GM04503 (cell line): ENCODE measurements at regions not wholly inside any gene's neighbourhood (a gene's known extent, or its start where the extent isn't known, plus 50 kb on each side); places are given as distances from the start of the nearest gene placed in this dataset.
"Not testable (repeated sequence)": the region's sequence is repeated elsewhere in the genome, so short reads cannot be mapped to it uniquely, and the experiment has no call there.

Experiments
- DNase-seq: peaks from one replicate; pipeline ENCODE4 v3.0.0-alpha.2; 2012; ENCODE audit warnings: low read depth

GRCh38 chr14:23861666-23862065 is 91.9 kb upstream of the DHRS4 start:
- no peak for DNase-seq

DNA sequence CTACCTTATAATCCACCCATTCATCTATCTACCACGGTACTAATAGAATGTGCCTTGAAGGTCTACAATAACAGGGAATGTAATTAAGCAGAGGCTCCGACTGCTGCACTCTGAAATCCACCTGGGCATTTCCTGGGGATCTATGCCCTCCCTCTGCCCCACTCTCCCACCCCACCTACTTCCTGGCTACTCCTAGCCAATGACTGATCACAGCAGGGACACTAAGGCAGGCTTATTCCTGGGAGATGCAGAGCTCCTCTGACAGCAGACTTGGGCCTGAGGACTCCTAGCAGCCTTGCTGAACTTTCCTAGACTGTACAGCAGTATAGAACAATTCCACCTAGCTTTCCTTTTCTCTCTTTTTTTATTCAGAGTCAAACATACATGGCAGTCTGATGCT is 91.1 kb upstream of the DHRS4 start:
- no peak for DNase-seq

GRCh38 chr14:23863836-23864235 is 89.7 kb upstream of the DHRS4 start:
- no peak for DNase-seq

DNA sequence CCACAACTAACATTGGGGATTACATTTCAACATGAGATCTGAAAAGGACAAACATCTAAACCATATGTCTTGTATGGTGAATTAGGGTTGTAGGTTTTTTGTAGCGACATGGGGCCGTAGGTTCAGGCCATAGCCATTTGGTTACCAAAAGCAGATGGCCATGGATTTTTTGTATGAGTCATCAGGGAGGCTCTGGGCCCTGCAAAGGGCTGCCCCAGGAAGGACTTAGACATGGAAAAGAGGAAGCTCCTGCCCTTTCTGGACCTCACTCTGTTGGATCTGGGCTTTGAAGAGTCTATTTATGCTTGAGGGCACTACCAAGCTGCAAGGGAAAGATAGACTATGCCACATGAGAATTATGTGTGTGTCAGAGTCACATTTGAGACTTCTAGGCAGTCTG is 89.3 kb upstream of the DHRS4 start:
- no peak for DNase-seq

DNA sequence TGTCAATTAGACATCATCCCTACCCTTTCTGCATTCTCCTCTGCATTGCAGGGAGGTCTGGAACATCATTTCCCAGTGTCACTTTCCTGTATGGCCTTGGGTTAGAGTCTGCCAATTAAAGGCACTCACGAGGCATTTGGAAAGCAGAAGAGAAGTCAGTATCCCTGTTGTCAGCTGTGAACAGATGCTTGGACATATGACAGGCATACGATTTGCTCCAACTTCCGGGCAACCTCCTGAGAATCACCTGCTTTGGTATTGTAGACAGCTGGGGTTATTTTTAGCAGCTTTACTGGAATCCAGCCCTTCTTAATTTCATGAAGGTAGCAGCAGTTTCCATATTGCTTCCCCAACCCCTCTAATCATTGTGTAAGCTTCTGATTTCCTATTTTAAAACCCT is 88.7 kb upstream of the DHRS4 start:
- no peak for DNase-seq

GRCh38 chr14:23865502-23865901 is 88.1 kb upstream of the DHRS4 start:
- DNase-seq: no peak

GRCh38 chr14:23866269-23866668 is 87.3 kb upstream of the DHRS4 start:
- no peak for DNase-seq

GRCh38 chr14:23869078-23869719 is 84.4 kb upstream of the DHRS4 start:
- DNase-seq: no peak

- DNase-seq: no peak
These were observed 77.3 kb upstream of the DHRS4 start for GRCh38 chr14:23876160-23876750.

GRCh38 chr14:23877111-23877510 is 76.5 kb upstream of the DHRS4 start:
- no peak for DNase-seq

DNA sequence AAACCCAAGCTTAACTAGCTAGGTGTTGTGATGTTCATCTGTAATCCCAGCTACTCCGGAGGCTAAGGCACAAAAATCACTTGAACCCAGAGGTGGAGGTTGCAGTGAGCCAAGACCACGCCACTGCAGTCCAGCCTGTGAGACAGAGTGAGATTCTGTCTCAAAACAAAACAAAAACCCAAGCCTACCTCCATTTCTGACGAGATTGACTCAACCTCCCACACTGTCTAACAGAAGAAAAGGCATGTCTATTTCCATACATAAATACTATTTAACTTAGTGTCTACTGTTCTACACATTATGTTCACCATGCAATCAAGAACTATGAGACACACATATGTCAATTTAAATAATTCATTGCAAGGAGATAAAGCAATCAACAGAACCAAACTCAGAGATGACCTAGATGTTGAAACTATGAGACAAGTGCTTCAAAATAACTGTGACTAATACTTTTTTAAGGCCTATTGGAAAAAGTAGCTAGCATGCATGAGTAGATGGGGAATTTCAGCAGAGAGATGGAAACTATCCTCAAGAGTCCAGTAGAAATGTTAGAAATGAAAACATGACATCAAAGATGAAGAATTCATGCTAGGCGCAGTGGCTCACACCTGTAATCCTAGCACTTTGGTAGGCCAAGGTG is 75.9 kb upstream of the DHRS4 start:
- peak; percentile 12 for DNase-seq

DNA sequence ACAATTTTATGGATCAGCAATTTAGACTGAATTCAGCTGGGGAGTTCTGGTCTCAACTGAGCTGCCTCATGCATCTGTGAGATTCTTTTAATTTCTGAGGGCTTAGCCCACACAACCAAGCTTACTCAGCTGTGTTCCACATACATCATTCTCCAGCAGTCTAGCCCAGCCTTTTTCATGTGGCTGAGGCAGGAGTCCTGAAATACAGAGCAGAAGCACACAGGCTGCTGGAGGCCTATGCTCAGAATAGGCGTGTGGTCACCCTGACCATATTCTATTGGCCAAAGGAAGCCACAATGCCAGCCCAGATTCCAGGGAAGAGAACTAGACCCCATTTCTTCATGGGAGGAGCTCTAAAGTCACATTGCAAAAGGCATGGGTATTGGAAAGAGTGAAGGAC is 72.3 kb upstream of the DHRS4 start:
- DNase-seq: peak; percentile 49

GRCh38 chr14:23883684-23884540 is 69.7 kb upstream of the DHRS4 start:
- DNase-seq: no peak

- no peak for DNase-seq
These were observed 69.0 kb upstream of the DHRS4 start for GRCh38 chr14:23884541-23884904.

- DNase-seq: no peak
These were observed 66.0 kb upstream of the DHRS4 start for GRCh38 chr14:23887536-23887935.

DNA sequence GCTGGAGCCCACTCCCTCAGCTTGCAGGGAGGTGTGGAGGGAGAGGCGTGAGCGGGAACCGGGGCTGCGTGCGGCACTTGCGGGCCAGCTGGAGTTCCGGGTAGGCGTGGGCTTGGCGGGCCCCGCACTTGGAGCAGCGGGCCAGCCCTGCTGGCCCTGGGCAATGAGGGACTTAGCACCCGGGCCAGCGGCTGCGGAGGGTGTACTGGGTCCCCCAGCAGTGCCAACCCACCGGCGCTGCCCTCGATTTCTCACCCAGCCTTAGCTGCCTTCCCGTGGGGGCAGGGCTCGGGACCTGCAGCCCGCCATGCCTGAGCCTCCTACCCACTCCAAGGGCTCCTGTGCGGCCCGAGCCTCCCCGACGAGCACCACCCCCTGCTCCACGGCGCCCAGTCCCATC is 61.9 kb upstream of the DHRS4 start:
- DNase-seq: not testable (repeated sequence)

DNA sequence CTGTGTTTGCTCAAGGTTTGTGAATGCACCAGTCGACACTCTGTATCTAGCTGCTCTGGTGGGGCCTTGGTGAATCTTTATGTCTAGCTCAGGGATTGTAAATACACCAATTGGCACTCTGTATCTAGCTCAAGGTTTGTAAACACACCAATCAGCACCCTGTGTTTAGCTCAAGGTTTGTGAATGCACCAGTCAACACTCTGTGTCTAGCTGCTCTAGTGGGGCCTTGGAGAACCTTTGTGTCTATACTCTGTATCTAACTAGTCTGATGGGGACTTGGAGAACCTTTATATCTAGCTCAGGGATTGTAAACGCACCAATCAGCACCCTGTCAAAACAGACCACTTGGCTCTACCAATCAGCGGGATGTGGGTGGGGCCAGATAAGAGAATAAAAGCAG is 61.3 kb upstream of the DHRS4 start:
- not testable (repeated sequence) for DNase-seq

GRCh38 chr14:23894362-23895052 is 59.1 kb upstream of the DHRS4 start:
- no peak for DNase-seq

DNA sequence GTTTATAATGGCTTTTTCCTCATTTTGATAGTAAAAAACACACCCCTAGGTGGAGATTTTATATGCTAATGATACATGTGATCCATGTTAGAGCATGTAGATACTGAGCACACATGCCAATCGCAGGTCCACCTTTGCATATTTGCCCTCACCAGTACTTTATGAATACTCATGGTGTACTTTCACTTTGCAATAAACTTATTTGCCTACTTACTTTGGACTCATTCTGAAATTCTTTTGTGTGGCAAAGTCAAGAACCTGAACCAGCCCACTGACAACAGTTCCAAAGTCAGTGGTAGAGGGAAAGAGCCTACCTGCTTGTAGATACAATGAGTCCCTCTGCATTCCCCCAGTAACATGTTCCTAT is 58.5 kb upstream of the DHRS4 start:
- no peak for DNase-seq

DNA sequence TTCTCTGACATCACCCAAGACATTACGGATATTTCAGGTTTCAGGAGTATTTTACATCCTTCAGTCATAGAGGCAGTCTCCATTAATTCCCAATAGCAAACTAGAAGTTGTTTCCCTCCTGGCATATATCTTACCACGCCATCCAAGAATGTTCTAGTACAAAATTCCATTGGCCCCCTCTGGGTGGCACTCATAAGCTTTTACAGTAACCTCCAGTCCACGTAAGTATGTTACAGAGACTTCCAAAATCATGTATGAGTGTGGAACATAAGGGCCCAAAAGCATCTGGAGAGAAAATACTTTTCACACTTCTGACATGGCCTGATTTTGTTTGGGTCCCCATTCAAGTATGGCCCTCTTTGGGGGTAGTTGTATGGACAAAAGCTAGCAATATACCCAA is 58.1 kb upstream of the DHRS4 start:
- no peak for DNase-seq

DNA sequence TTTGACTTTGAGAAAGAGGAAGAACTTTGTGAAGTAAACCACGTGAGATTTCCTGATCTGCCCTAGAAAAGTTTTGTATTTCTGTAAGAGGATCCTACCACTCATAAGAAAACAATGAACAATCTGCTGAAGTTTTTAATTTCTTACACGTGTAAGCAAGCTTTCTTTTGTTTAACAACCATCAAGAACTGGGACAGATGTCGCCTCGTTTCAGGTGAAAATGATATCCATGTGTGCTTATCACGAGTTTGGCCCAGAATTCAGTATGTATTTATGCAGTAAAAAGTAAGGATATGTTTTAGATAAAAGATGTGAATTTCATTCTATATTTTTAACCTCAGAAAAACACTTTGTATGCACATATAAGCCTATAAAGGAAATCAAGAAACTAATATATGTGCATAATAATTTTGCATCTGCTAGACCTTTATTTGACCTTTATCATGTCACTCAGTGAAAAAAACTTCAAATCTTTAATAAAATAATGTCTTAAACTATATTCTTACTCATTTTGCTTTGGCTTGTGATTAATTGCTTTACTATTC is 56.9 kb upstream of the DHRS4 start:
- DNase-seq: no peak

DNA sequence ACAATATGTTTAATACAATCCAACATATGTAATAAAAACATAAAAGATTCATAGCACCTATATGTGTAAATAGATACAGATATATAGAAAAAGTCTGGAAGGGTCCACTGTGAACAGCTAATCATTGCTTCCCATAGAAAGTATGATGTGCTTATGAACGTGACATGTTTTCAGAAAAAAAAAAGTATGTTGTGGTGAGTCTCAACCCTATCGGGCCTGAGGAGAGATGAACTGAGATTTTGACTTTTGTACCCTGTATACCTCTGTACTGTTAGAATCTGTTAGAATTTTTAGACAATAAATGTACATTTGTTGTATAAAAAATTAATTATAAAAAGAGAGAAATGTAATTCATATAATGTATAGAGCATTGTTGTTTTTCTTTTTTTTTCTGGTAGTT is 56.3 kb upstream of the DHRS4 start:
- DNase-seq: not testable (repeated sequence)
